ENCODE measurements at regions not wholly inside any gene's neighbourhood (a gene's known extent, or its start where the extent isn't known, plus 50 kb on each side); places are given as distances from the start of the nearest gene placed in this dataset.

GRCh38 chr11:42301777-42302176, 842.3 kb upstream of the LRRC4C start:
- no peaks in the 10 kb centered on the region for H3K36me3 ChIP-seq (ENCODE audit: control insufficient read depth, insufficient read depth, low read length)
- H3K9me3 ChIP-seq (ENCODE audit: control insufficient read depth, insufficient read depth, low read length), result no peaks in the 10 kb centered on the region
- ATAC-seq, result no peak
- peaks cover 6% of the 10 kb centered on the region for H3K36me3 Mint-ChIP-seq
- WGBS (ENCODE audit: insufficient coverage), result no CpG with 5 or more reads among the region's 2 CpGs
- intact Hi-C loops (cut with micrococcal nuclease), result no loop called here
- no peak for TF ChIP-seq CTCF (IDR thresholded peaks at IDR 0.05)
- no peak overlapping the region for H3K27ac ChIP-seq (ENCODE audit: low read length)
- no peak for DNase-seq
- H3K4me1 ChIP-seq (ENCODE audit: control insufficient read depth, insufficient read depth, low read length), result no peaks in the 10 kb centered on the region
- H3K27ac Mint-ChIP-seq, result no peak overlapping the region
- H3K27me3 Mint-ChIP-seq (ENCODE audit: low read depth in 2 of 2), result no peaks in the 10 kb centered on the region
- no peaks in the 10 kb centered on the region for H3K4me1 Mint-ChIP-seq
- H3K9me3 Mint-ChIP-seq, result peaks cover 7 to 14% of the 10 kb centered on the region in 2 donors
- H3K27me3 ChIP-seq (ENCODE audit: control insufficient read depth, insufficient read depth, low read length), result no peaks in the 10 kb centered on the region
- H3K4me3 Mint-ChIP-seq, result no peak overlapping the region
- no peak overlapping the region for H3K4me3 ChIP-seq (ENCODE audit: low read length)

- Histone ChIP-seq H3K4me3 (ENCODE audit: low read length) (no peak overlapping the region), H3K4me1 (ENCODE audit: control insufficient read depth, insufficient read depth, low read length) (no peaks in the 10 kb centered on the region), H3K9me3 (ENCODE audit: control insufficient read depth, insufficient read depth, low read length) (no peaks in the 10 kb centered on the region), H3K27ac (ENCODE audit: low read length) (no peak overlapping the region), H3K36me3 (ENCODE audit: control insufficient read depth, insufficient read depth, low read length) (no peaks in the 10 kb centered on the region), H3K27me3 (ENCODE audit: control insufficient read depth, insufficient read depth, low read length) (no peaks in the 10 kb centered on the region)
- no peak overlapping the region for H3K4me3 Mint-ChIP-seq
- H3K27me3 Mint-ChIP-seq (ENCODE audit: low read depth in 2 of 2), result no peaks in the 10 kb centered on the region
- ATAC-seq, result no peak
- H3K27ac Mint-ChIP-seq, result no peak overlapping the region
- DNase-seq, result no peak
- no peaks in the 10 kb centered on the region for H3K36me3 Mint-ChIP-seq
- 0% methylated on average over 3 of the region's 3 CpGs for WGBS (ENCODE audit: insufficient coverage)
- H3K4me1 Mint-ChIP-seq, result no peaks in the 10 kb centered on the region
- H3K9me3 Mint-ChIP-seq, result peaks cover 14 to 25% of the 10 kb centered on the region in 2 donors
- intact Hi-C loops (cut with micrococcal nuclease), result no loop called here
- TF ChIP-seq CTCF (IDR thresholded peaks at IDR 0.05), result no peak
Measured at GRCh38 chr11:42311514-42311913, 852.1 kb upstream of the LRRC4C start.

- Mint-ChIP-seq H3K4me3 (no peak overlapping the region), H3K4me1 (no peaks in the 10 kb centered on the region), H3K36me3 (no peaks in the 10 kb centered on the region), H3K27ac (no peak overlapping the region), H3K27me3 (ENCODE audit: low read depth in 2 of 2) (no peaks in the 10 kb centered on the region), H3K9me3 (peaks cover 14 to 25% of the 10 kb centered on the region in 2 donors)
- H3K27ac ChIP-seq (ENCODE audit: low read length), result no peak overlapping the region
- DNase-seq (no peak), ATAC-seq (no peak)
- no peaks in the 10 kb centered on the region for H3K4me1 ChIP-seq (ENCODE audit: control insufficient read depth, insufficient read depth, low read length)
- intact Hi-C loops (cut with micrococcal nuclease), result no loop called here
- no peak overlapping the region for H3K4me3 ChIP-seq (ENCODE audit: low read length)
- no peaks in the 10 kb centered on the region for H3K27me3 ChIP-seq (ENCODE audit: control insufficient read depth, insufficient read depth, low read length)
- no peaks in the 10 kb centered on the region for H3K9me3 ChIP-seq (ENCODE audit: control insufficient read depth, insufficient read depth, low read length)
- no peak for TF ChIP-seq CTCF (IDR thresholded peaks at IDR 0.05)
- 86% methylated on average over 1 of the region's 2 CpGs for WGBS (ENCODE audit: insufficient coverage)
- H3K36me3 ChIP-seq (ENCODE audit: control insufficient read depth, insufficient read depth, low read length), result no peaks in the 10 kb centered on the region
Measured at GRCh38 chr11:42311944-42312343, 852.5 kb upstream of the LRRC4C start.

- no peak for ATAC-seq
- no peak overlapping the region for H3K27ac Mint-ChIP-seq
- no peaks in the 10 kb centered on the region for H3K9me3 ChIP-seq (ENCODE audit: control insufficient read depth, insufficient read depth, low read length)
- H3K4me3 Mint-ChIP-seq, result no peak overlapping the region
- H3K4me1 ChIP-seq (ENCODE audit: control insufficient read depth, insufficient read depth, low read length), result no peaks in the 10 kb centered on the region
- no peaks in the 10 kb centered on the region for H3K4me1 Mint-ChIP-seq
- TF ChIP-seq CTCF (IDR thresholded peaks at IDR 0.05), result no peak
- peaks cover 5 to 13% of the 10 kb centered on the region in 2 donors for H3K9me3 Mint-ChIP-seq
- H3K27ac ChIP-seq (ENCODE audit: low read length), result no peak overlapping the region
- 100% methylated on average over 1 of the region's 1 CpG for WGBS (ENCODE audit: insufficient coverage)
- intact Hi-C loops (cut with micrococcal nuclease), result no loop called here
- no peaks in the 10 kb centered on the region for H3K27me3 Mint-ChIP-seq (ENCODE audit: low read depth in 2 of 2)
- no peaks in the 10 kb centered on the region for H3K36me3 ChIP-seq (ENCODE audit: control insufficient read depth, insufficient read depth, low read length)
- H3K27me3 ChIP-seq (ENCODE audit: control insufficient read depth, insufficient read depth, low read length), result no peaks in the 10 kb centered on the region
- no peak for DNase-seq
- H3K4me3 ChIP-seq (ENCODE audit: low read length), result no peak overlapping the region
- no peaks in the 10 kb centered on the region for H3K36me3 Mint-ChIP-seq
Measured at GRCh38 chr11:42315267-42315666, 855.8 kb upstream of the LRRC4C start.

Data from natural killer cell (primary cell).